ENCODE measurements at regions not wholly inside any gene's neighbourhood (a gene's known extent, or its start where the extent isn't known, plus 50 kb on each side); places are given as distances from the start of the nearest gene placed in this dataset.
"Not testable (repeated sequence)": the region's sequence is repeated elsewhere in the genome, so short reads cannot be mapped to it uniquely, and the experiment has no call there.

DNA sequence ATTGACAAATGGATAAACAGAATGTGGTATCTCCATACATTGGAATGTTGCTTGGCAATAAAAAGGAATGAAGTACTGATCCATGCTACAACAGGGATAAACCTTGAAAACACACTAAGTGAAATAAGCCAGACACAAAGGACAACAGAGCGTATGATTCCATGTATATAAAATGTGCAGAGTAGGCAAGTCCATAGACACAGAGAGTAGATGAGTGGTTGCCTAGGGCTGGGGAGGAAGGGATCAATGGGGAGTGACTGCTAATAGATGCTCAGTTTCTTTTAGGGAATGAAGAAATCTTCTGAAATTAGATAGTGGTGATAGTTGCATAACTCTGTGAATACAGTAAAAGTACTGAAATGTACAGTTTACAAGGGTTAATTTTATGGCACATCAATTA lies 59.4 kb upstream of the SMURF2 start:
- TF ChIP-seq, protein P1, sequence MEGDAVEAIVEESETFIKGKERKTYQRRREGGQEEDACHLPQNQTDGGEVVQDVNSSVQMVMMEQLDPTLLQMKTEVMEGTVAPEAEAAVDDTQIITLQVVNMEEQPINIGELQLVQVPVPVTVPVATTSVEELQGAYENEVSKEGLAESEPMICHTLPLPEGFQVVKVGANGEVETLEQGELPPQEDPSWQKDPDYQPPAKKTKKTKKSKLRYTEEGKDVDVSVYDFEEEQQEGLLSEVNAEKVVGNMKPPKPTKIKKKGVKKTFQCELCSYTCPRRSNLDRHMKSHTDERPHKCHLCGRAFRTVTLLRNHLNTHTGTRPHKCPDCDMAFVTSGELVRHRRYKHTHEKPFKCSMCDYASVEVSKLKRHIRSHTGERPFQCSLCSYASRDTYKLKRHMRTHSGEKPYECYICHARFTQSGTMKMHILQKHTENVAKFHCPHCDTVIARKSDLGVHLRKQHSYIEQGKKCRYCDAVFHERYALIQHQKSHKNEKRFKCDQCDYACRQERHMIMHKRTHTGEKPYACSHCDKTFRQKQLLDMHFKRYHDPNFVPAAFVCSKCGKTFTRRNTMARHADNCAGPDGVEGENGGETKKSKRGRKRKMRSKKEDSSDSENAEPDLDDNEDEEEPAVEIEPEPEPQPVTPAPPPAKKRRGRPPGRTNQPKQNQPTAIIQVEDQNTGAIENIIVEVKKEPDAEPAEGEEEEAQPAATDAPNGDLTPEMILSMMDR (conservative IDR thresholded peaks at IDR 0.05; ENCODE audit: low read length): not testable (repeated sequence)
- TF ChIP-seq EZH2phosphoT487 (IDR thresholded peaks at IDR 0.05; ENCODE audit: borderline replicate concordance): not testable (repeated sequence)

All from Loucy (cell line).